NCI-H526 (cell line): ENCODE measurements at regions not wholly inside any gene's neighbourhood (a gene's known extent, or its start where the extent isn't known, plus 50 kb on each side); places are given as distances from the start of the nearest gene placed in this dataset.

Experiments
- DNase-seq, 2 experiments: peaks; one replicate each; lab custom pipeline; 2025; lab: John Stamatoyannopoulos, UW

GRCh38 chr1:56033321-56034037, 545.9 kb downstream of the PLPP3 start:
- no peak for DNase-seq

GRCh38 chr1:56032096-56032676, 547.2 kb downstream of the PLPP3 start:
- no peak for DNase-seq

GRCh38 chr1:56031001-56031400, 548.4 kb downstream of the PLPP3 start:
- DNase-seq = no peak

- DNase-seq = peak; percentile 3 to 59
These were observed 549.9 kb downstream of the PLPP3 start for GRCh38 chr1:56029319-56030003.

GRCh38 chr1:56028911-56029310, 550.5 kb downstream of the PLPP3 start:
- DNase-seq = no peak

GRCh38 chr1:56028244-56028643, 551.1 kb downstream of the PLPP3 start:
- DNase-seq = no peak

- DNase-seq = no peak
These were observed 553.4 kb downstream of the PLPP3 start for GRCh38 chr1:56025942-56026341.

- DNase-seq = no peak
These were observed 555.2 kb downstream of the PLPP3 start for GRCh38 chr1:56024155-56024554.

GRCh38 chr1:56019922-56020321, 559.4 kb downstream of the PLPP3 start:
- DNase-seq = no peak

GRCh38 chr1:56019472-56019871, 559.9 kb downstream of the PLPP3 start:
- DNase-seq = no peak

GRCh38 chr1:56017336-56017735, 562.0 kb downstream of the PLPP3 start:
- DNase-seq = no peak

- DNase-seq = no peak
These were observed 575.5 kb downstream of the PLPP3 start for GRCh38 chr1:56003846-56004245.

- no peak for DNase-seq
These were observed 577.1 kb downstream of the PLPP3 start for GRCh38 chr1:56002231-56002630.

- no peak for DNase-seq
These were observed 578.9 kb downstream of the PLPP3 start for GRCh38 chr1:56000424-56000823.

GRCh38 chr1:55997536-55997935, 581.8 kb downstream of the PLPP3 start:
- DNase-seq = no peak

GRCh38 chr1:55993646-55994318, 585.6 kb downstream of the PLPP3 start:
- no peak for DNase-seq

GRCh38 chr1:55990007-55990406, 589.4 kb downstream of the PLPP3 start:
- DNase-seq = peak; percentile 87 to 89

GRCh38 chr1:55988963-55989452, 590.4 kb downstream of the PLPP3 start:
- peak in 1 of 2 experiments; percentile 17 for DNase-seq

- DNase-seq = no peak
These were observed 591.7 kb downstream of the PLPP3 start for GRCh38 chr1:55987491-55988249.

- DNase-seq = no peak
These were observed 593.4 kb downstream of the PLPP3 start for GRCh38 chr1:55986003-55986402.

- no peak for DNase-seq
These were observed 598.2 kb downstream of the PLPP3 start for GRCh38 chr1:55981010-55981650.
